Astrocyte of the spinal cord (primary cell): ENCODE measurements at regions not wholly inside any gene's neighbourhood (a gene's known extent, or its start where the extent isn't known, plus 50 kb on each side); places are given as distances from the start of the nearest gene placed in this dataset.

Experiments
- DNase-seq: peaks from one replicate; pipeline ENCODE4 v3.0.0; 2011; ENCODE audit warnings: low read depth, low spot score
- H3K4me3 ChIP-seq: 2 replicates; pipeline ENCODE4 v1.5.1; 2011; ENCODE audit warnings: low read depth, mild to moderate bottlenecking, low read length, moderate library complexity
- CTCF ChIP-seq: IDR thresholded peaks from 2 replicates; pipeline ENCODE4 v1.5.1; 2012; ENCODE audit warnings: low read depth, mild to moderate bottlenecking, low read length, inconsistent platforms
- in situ Hi-C: cut with HindIII; loops from 2 replicates; pipeline ENCODE4 v1.10.0; 2017; ENCODE audit warnings: low sequenced_read_pairs

GRCh38 chr11:28849053-28849452, 740.9 kb downstream of the METTL15 start:
- in situ Hi-C loops = no loop called here
- TF ChIP-seq CTCF = no peak
- no peak for DNase-seq
- no peak overlapping the region for H3K4me3 ChIP-seq

GRCh38 chr11:28842716-28843115, 734.5 kb downstream of the METTL15 start:
- H3K4me3 ChIP-seq = no peak overlapping the region
- TF ChIP-seq CTCF = no peak
- peak; percentile 23 for DNase-seq
- in situ Hi-C loops = no loop called here

- no peak overlapping the region for H3K4me3 ChIP-seq
- in situ Hi-C loops = no loop called here
- DNase-seq = peak; percentile 35
- TF ChIP-seq CTCF = no peak
These were observed 730.6 kb downstream of the METTL15 start for GRCh38 chr11:28838741-28839140.

- DNase-seq = no peak
- no peak overlapping the region for H3K4me3 ChIP-seq
- TF ChIP-seq CTCF = no peak
- in situ Hi-C loops = no loop called here
These were observed 729.4 kb downstream of the METTL15 start for GRCh38 chr11:28837599-28837998.

GRCh38 chr11:28836285-28837081, 728.3 kb downstream of the METTL15 start:
- TF ChIP-seq CTCF = no peak
- in situ Hi-C loops = no loop called here
- DNase-seq = peak; percentile 97

GRCh38 chr11:28835790-28836189, 727.6 kb downstream of the METTL15 start:
- peak; percentile 68 for DNase-seq
- in situ Hi-C loops = no loop called here
- H3K4me3 ChIP-seq = no peak overlapping the region
- TF ChIP-seq CTCF = no peak

More at GRCh38 chr11:28836285-28837081, 728.3 kb downstream of the METTL15 start:
- no peak overlapping the region for H3K4me3 ChIP-seq
